ENCODE measurements at regions not wholly inside any gene's neighbourhood (a gene's known extent, or its start where the extent isn't known, plus 50 kb on each side); places are given as distances from the start of the nearest gene placed in this dataset.

DNA sequence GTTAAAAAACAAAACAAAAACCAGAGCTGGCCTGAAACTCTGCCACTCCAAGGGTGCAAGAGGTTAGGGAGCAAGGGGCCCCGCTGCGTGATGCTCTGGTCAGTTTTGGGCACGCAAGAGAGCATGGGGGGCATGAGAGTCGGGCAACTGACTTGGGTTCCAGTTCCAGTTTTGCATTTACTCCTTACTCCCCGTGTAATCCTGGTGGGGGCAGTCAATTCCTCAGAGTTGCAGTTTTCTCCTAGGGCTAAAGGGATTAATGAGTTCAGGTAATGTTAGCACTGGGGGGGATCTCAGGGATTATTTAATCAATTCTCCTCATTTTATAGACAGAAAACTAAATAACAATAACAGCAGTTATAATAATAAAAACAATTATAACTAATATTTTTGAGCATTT lies 72.9 kb upstream of the PMFBP1 start:
- H4K20me1 ChIP-seq (ENCODE audit: insufficient read depth): no peaks in the 10 kb centered on the region
- H3K9ac ChIP-seq (ENCODE audit: low read length): no peak overlapping the region
- RAD21 ChIA-PET (ENCODE audit: low non-redundant PET in 1 of 2, low total read pairs in 2 of 2, uncharacterized antibody in 2 of 2, unreplicated experiment in 2 of 2): no interaction called here
- POLR2A ChIA-PET: no interaction called here
- BruUV-seq (replicated peaks): no TSS peak
- H3K9me2 ChIP-seq (ENCODE audit: insufficient read depth): no peaks in the 10 kb centered on the region
- CTCF ChIA-PET: interaction anchor here (0.7 kb wide), 1 partner anchor 1712 kb away, joined by 3 read pairs; no protein-coding TSS in a partner anchor
- no peak for ATAC-seq
- H3K36me3 ChIP-seq (ENCODE audit: control insufficient read depth in 1 of 2, insufficient read depth in 2 of 2, low read length in 2 of 2): no peaks in the 10 kb centered on the region
- no peaks in the 10 kb centered on the region for H3K79me2 ChIP-seq (ENCODE audit: insufficient read depth, low read length)
- H3K27me3 ChIP-seq (ENCODE audit: insufficient read depth, low read length): no peaks in the 10 kb centered on the region
- H3K4me3 ChIP-seq (replicated peaks in 1 of 2; ENCODE audit: low read depth in 1 of 2, low read length in 2 of 2): no peak overlapping the region
- H3K4me1 ChIP-seq (ENCODE audit: control insufficient read depth in 1 of 2, insufficient read depth in 2 of 2, low read length in 2 of 2): peaks cover 0 to 2% of the 10 kb centered on the region in 2 experiments; a peak in 1 of 4 replicates
- H2AFZ ChIP-seq (ENCODE audit: low read depth, low read length, poor library complexity, severe bottlenecking): no peak overlapping the region
- H3K27ac ChIP-seq (ENCODE audit: low read depth, low read length): no peak overlapping the region
- TF ChIP-seq RAD21 (IDR thresholded peaks at IDR 0.05; ENCODE audit: low read depth): peak; percentile 32; the same call in 1 of the 2 replicates
- no peak for TF ChIP-seq FOSL1 (IDR thresholded peaks at IDR 0.05; ENCODE audit: low read depth)
- no peak for TF ChIP-seq ELF1 (IDR thresholded peaks at IDR 0.05; ENCODE audit: borderline replicate concordance, low read depth)
- DNase-seq (ENCODE audit: low read depth, low spot score): no peak
- H3K9me3 ChIP-seq (ENCODE audit: control insufficient read depth in 1 of 2, insufficient read depth in 1 of 2, low read depth in 1 of 2, low read length in 2 of 2): no peaks in the 10 kb centered on the region
- intact Hi-C loops (cut with micrococcal nuclease): loop anchor here (5.0 to 10.0 kb wide), 2 partner anchors 590 to 952 kb away; no protein-coding TSS in a partner anchor
- H3K4me2 ChIP-seq (ENCODE audit: low read length): no peak overlapping the region

DNA sequence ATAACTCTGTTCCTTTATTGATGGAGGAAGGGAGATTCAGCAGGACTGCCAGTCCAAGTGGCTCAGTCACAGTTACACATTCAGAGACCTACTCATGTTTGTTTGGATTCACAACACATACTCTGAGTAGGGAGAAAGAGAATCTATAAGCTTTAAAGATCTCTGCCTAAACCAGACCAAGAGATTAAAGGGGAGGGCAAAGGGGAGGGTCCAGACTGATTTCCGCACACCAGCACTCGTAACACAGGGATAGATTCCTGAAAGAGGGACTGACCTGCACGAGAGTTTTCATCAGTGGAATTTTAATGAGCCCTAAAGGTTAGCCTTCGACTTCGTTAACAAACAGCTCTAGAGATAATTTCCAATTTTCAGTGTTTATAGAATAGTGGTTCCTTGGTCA lies 71.7 kb upstream of the PMFBP1 start:
- no TSS peak for BruUV-seq (replicated peaks)
- Histone ChIP-seq H3K36me3 (ENCODE audit: control insufficient read depth in 1 of 2, insufficient read depth in 2 of 2, low read length in 2 of 2) (no peaks in the 10 kb centered on the region), H3K27ac (ENCODE audit: low read depth, low read length) (no peak overlapping the region), H3K27me3 (ENCODE audit: insufficient read depth, low read length) (no peaks in the 10 kb centered on the region), H3K9ac (ENCODE audit: low read length) (no peak overlapping the region), H3K4me2 (ENCODE audit: low read length) (no peak overlapping the region), H3K4me3 (replicated peaks in 1 of 2; ENCODE audit: low read depth in 1 of 2, low read length in 2 of 2) (no peak overlapping the region), H3K79me2 (ENCODE audit: insufficient read depth, low read length) (no peaks in the 10 kb centered on the region), H3K9me2 (ENCODE audit: insufficient read depth) (no peaks in the 10 kb centered on the region), H4K20me1 (ENCODE audit: insufficient read depth) (no peaks in the 10 kb centered on the region), H3K9me3 (ENCODE audit: control insufficient read depth in 1 of 2, insufficient read depth in 1 of 2, low read depth in 1 of 2, low read length in 2 of 2) (no peaks in the 10 kb centered on the region), H3K4me1 (ENCODE audit: control insufficient read depth in 1 of 2, insufficient read depth in 2 of 2, low read length in 2 of 2) (peaks cover 0 to 2% of the 10 kb centered on the region in 2 experiments; a peak in 1 of 4 replicates), H2AFZ (ENCODE audit: low read depth, low read length, poor library complexity, severe bottlenecking) (no peak overlapping the region)
- ChIA-PET CTCF (interaction anchor here (3.1 kb wide), 1 partner anchor 223 kb away, joined by 29 read pairs; no protein-coding TSS in a partner anchor), POLR2A (no interaction called here), RAD21 (ENCODE audit: low non-redundant PET in 1 of 2, low total read pairs in 2 of 2, uncharacterized antibody in 2 of 2, unreplicated experiment in 2 of 2) (no interaction called here)
- ATAC-seq: no peak
- DNase-seq (ENCODE audit: low read depth, low spot score): no peak
- no peak for TF ChIP-seq EGR1 (IDR thresholded peaks at IDR 0.05; ENCODE audit: low read depth)
- no peak for TF ChIP-seq CEBPB (IDR thresholded peaks at IDR 0.05; ENCODE audit: low read depth)
- TF ChIP-seq, protein P1, sequence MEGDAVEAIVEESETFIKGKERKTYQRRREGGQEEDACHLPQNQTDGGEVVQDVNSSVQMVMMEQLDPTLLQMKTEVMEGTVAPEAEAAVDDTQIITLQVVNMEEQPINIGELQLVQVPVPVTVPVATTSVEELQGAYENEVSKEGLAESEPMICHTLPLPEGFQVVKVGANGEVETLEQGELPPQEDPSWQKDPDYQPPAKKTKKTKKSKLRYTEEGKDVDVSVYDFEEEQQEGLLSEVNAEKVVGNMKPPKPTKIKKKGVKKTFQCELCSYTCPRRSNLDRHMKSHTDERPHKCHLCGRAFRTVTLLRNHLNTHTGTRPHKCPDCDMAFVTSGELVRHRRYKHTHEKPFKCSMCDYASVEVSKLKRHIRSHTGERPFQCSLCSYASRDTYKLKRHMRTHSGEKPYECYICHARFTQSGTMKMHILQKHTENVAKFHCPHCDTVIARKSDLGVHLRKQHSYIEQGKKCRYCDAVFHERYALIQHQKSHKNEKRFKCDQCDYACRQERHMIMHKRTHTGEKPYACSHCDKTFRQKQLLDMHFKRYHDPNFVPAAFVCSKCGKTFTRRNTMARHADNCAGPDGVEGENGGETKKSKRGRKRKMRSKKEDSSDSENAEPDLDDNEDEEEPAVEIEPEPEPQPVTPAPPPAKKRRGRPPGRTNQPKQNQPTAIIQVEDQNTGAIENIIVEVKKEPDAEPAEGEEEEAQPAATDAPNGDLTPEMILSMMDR (IDR thresholded peaks at IDR 0.05 in 2 of 3, conservative IDR thresholded peaks at IDR 0.05 in 1 of 3; ENCODE audit: borderline replicate concordance in 1 of 3, insufficient read depth in 1 of 3, low read depth in 2 of 3, low read length in 2 of 3): no peak
- TF ChIP-seq POLR2A (IDR thresholded peaks at IDR 0.05; ENCODE audit: borderline replicate concordance, extremely low read depth, insufficient read depth, insufficient read length): no peak
- TF ChIP-seq EZH2 (IDR thresholded peaks at IDR 0.05): no peak
- intact Hi-C loops (cut with micrococcal nuclease): loop anchor here (5.0 to 10.0 kb wide), 2 partner anchors 591 to 954 kb away; no protein-coding TSS in a partner anchor

Measured in HCT116 (cell line).